H1 (cell line): ENCODE measurements at regions not wholly inside any gene's neighbourhood (a gene's known extent, or its start where the extent isn't known, plus 50 kb on each side); places are given as distances from the start of the nearest gene placed in this dataset.

Experiments
- CTCF ChIA-PET: fragments of 300-600 bp; sonication (Branson Sonifier 250); formaldehyde crosslinking; loops from one replicate; lab custom pipeline; 2021; ENCODE audit not compliant: partially characterized antibody; lab: Charles Lee
- POLR2A ChIA-PET: fragments of 300-600 bp; sonication (Branson Sonifier 250); formaldehyde crosslinking; loops from one replicate; lab custom pipeline; 2021; ENCODE audit warnings: inconsistent platforms; ENCODE audit not compliant: partially characterized antibody; lab: Charles Lee
- DNase-seq, 2 experiments: peaks; one replicate each; pipeline versions ENCODE4 v3.0.0 to v3.0.0-alpha.2; 2010 to 2022; ENCODE audit warnings: low spot score in 2 of 2, low read depth in 1 of 2, mixed read lengths in 1 of 2
- FAIRE-seq: peaks from 2 replicates; lab custom pipeline; 2011; peaks lifted over from hg19 to GRCh38; lab: Jason Lieb, UNC
- H2AFZ ChIP-seq: 2 replicates; pipeline ENCODE4 v1.8.1; 2012; ENCODE audit warnings: low read length, inconsistent platforms
- H2AK5ac ChIP-seq: 2 replicates; pipeline ENCODE4 v1.6.1; 2013; ENCODE audit warnings: low read depth, low read length
- H2BK120ac ChIP-seq: replicated peaks from 2 replicates; pipeline ENCODE3; 2013; ENCODE audit warnings: low read depth, low read length, inconsistent platforms
- H2BK12ac ChIP-seq: 2 replicates; pipeline ENCODE4 v1.6.1; 2013; ENCODE audit warnings: low read depth, low read length
- H2BK15ac ChIP-seq: 2 replicates; pipeline ENCODE4 v1.6.1; 2013; ENCODE audit warnings: low read length
- H2BK20ac ChIP-seq: 2 replicates; pipeline ENCODE4 v1.6.1; 2013; ENCODE audit warnings: low read length
- H2BK5ac ChIP-seq: 2 replicates; pipeline ENCODE4 v1.6.1; 2013; ENCODE audit warnings: low read depth, low read length
- H3K14ac ChIP-seq: 2 replicates; pipeline ENCODE4 v1.6.1; 2013; ENCODE audit warnings: inconsistent platforms; ENCODE audit not compliant: insufficient read length
- H3K18ac ChIP-seq: 2 replicates; pipeline ENCODE4 v1.6.1; 2013; ENCODE audit warnings: low read length; ENCODE audit errors: extremely low read depth
- H3K23ac ChIP-seq: 2 replicates; pipeline ENCODE4 v1.6.1; 2013; ENCODE audit warnings: inconsistent platforms; ENCODE audit not compliant: insufficient read length
- H3K23me2 ChIP-seq: 2 replicates; pipeline ENCODE4 v1.6.1; 2013; ENCODE audit warnings: low read depth, low read length
- H3K27ac ChIP-seq: 2 replicates; pipeline ENCODE4 v1.6.1; 2011; ENCODE audit warnings: low read depth, low read length, inconsistent platforms
- H3K27me3 ChIP-seq, 4 experiments: replicated peaks in 1 of 4; 1 replicate in 1 of 4; 2 replicates in 3 of 4; pipeline versions ENCODE4 v1.6.1 to v1.8.1; 2011 to 2013; ENCODE audit warnings: low read length in 3 of 4, mild to moderate bottlenecking in 3 of 4, inconsistent platforms in 2 of 4, mixed read lengths in 2 of 4, moderate library complexity in 1 of 4; ENCODE audit not compliant: control insufficient read depth in 3 of 4, insufficient read depth in 3 of 4; ENCODE audit errors: extremely low read depth in 1 of 4
- H3K36me3 ChIP-seq, 4 experiments: 2 replicates each; pipeline versions ENCODE4 v1.6.1 to v1.8.1; 2011 to 2013; ENCODE audit warnings: mild to moderate bottlenecking in 4 of 4, low read length in 3 of 4, moderate library complexity in 2 of 4, control low read depth in 1 of 4, inconsistent platforms in 1 of 4; ENCODE audit not compliant: insufficient read depth in 4 of 4, control insufficient read depth in 2 of 4
- H3K4ac ChIP-seq: replicated peaks from 2 replicates; pipeline ENCODE3; 2013; ENCODE audit warnings: low read length, low read depth, mixed read lengths, inconsistent platforms; ENCODE audit not compliant: insufficient read length
- H3K4me1 ChIP-seq, 4 experiments: replicated peaks in 1 of 4; 1 replicate in 1 of 4; 2 replicates in 3 of 4; pipeline versions ENCODE4 v1.6.1 to v1.8.1; 2011 to 2013; ENCODE audit warnings: low read length in 3 of 4, inconsistent platforms in 2 of 4, mixed read lengths in 1 of 4; ENCODE audit not compliant: insufficient read depth in 4 of 4, control insufficient read depth in 3 of 4
- H3K4me2 ChIP-seq, 2 experiments: 2 replicates each; pipeline versions ENCODE4 v1.6.1 to v1.8.1; 2011 to 2013; ENCODE audit warnings: low read depth in 2 of 2, low read length in 2 of 2, control low read depth in 1 of 2, inconsistent platforms in 1 of 2, mild to moderate bottlenecking in 1 of 2; ENCODE audit not compliant: insufficient read depth in 1 of 2
- H3K4me3 ChIP-seq, 4 experiments: fragments of 200-600, 300-600 bp in 1 of 4; sonication (generic), shearing (Covaris generic), sonication (Bioruptor Twin) in 1 of 4; 2 replicates each; pipeline versions ENCODE4 v1.5.1 to v1.8.1; 2011 to 2016; ENCODE audit warnings: low read length in 4 of 4, low read depth in 3 of 4, control low read depth in 2 of 4, inconsistent platforms in 2 of 4, mild to moderate bottlenecking in 2 of 4, mixed read lengths in 1 of 4, moderate library complexity in 1 of 4; ENCODE audit not compliant: insufficient read depth in 2 of 4; ENCODE audit errors: extremely low read depth in 1 of 4
- H3K56ac ChIP-seq: replicated peaks from 2 replicates; pipeline ENCODE3; 2013; ENCODE audit warnings: low read depth, mild to moderate bottlenecking, mixed read lengths, low read length, inconsistent platforms; ENCODE audit not compliant: insufficient read length
- H3K79me1 ChIP-seq: 2 replicates; pipeline ENCODE4 v1.6.1; 2013; ENCODE audit warnings: low read depth, low read length, control low read depth
- H3K79me2 ChIP-seq, 2 experiments: 2 replicates each; pipeline versions ENCODE4 v1.6.1 to v1.8.1; 2012 to 2013; ENCODE audit warnings: low read length in 2 of 2, mild to moderate bottlenecking in 2 of 2, inconsistent platforms in 1 of 2; ENCODE audit not compliant: insufficient read depth in 2 of 2, control insufficient read depth in 1 of 2
- H3K9ac ChIP-seq, 4 experiments: replicated peaks in 1 of 4; 1 replicate in 1 of 4; 2 replicates in 3 of 4; pipeline versions ENCODE4 v1.6.1 to v1.8.1; 2011 to 2013; ENCODE audit warnings: low read depth in 3 of 4, low read length in 3 of 4, control low read depth in 2 of 4, mild to moderate bottlenecking in 2 of 4, moderate library complexity in 2 of 4, inconsistent platforms in 1 of 4; ENCODE audit errors: extremely low read depth in 1 of 4
- H3K9me3 ChIP-seq, 2 experiments: 2 replicates each; pipeline versions ENCODE4 v1.6.1 to v1.8.1; 2012 to 2013; ENCODE audit warnings: mild to moderate bottlenecking in 2 of 2, moderate library complexity in 2 of 2, control low read depth in 1 of 2, inconsistent platforms in 1 of 2, low read depth in 1 of 2, low read length in 1 of 2, mixed read lengths in 1 of 2; ENCODE audit not compliant: insufficient read depth in 2 of 2
- H4K20me1 ChIP-seq, 2 experiments: replicated peaks in 1 of 2; 2 replicates each; pipeline versions ENCODE3 to v1.8.1; 2011 to 2013; ENCODE audit warnings: inconsistent platforms in 2 of 2, low read length in 2 of 2, mild to moderate bottlenecking in 1 of 2; ENCODE audit not compliant: insufficient read depth in 2 of 2, control insufficient read depth in 1 of 2
- H4K5ac ChIP-seq: 2 replicates; pipeline ENCODE4 v1.6.1; 2013; ENCODE audit warnings: low read length, low read depth, mixed read lengths, inconsistent platforms; ENCODE audit not compliant: insufficient read length
- H4K8ac ChIP-seq: 2 replicates; pipeline ENCODE4 v1.8.0; 2013; ENCODE audit warnings: mild to moderate bottlenecking, moderate library complexity, low read length, inconsistent platforms; ENCODE audit not compliant: insufficient read depth; ENCODE audit errors: extremely low read depth
- H4K91ac ChIP-seq: replicated peaks from 2 replicates; pipeline ENCODE3; 2013; ENCODE audit warnings: low read length, mixed read lengths, inconsistent platforms; ENCODE audit not compliant: insufficient read length
- CHD2 ChIP-seq: IDR thresholded peaks from 2 replicates; pipeline ENCODE4 v1.6.1; 2012; ENCODE audit warnings: low read length, improper control_type of control experiment
- KDM4A ChIP-seq: IDR thresholded peaks from one replicate; pipeline ENCODE4 v1.7.1; 2012; ENCODE audit warnings: low read depth, mild to moderate bottlenecking, moderate library complexity, low read length, inconsistent platforms; ENCODE audit not compliant: severe bottlenecking
- KDM5A ChIP-seq: fragments of 200-600 bp; IDR thresholded peaks from 2 replicates; pipeline ENCODE4 v1.7.1; 2012; ENCODE audit warnings: mild to moderate bottlenecking, low read length, inconsistent platforms, mixed read lengths
- POLR2A ChIP-seq, 2 experiments: IDR thresholded peaks; 1 replicate in 1 of 2; 2 replicates in 1 of 2; pipeline ENCODE4 v1.6.1; 2011; ENCODE audit warnings: low read depth in 2 of 2, low read length in 2 of 2, mild to moderate bottlenecking in 2 of 2; ENCODE audit errors: control extremely low read depth in 1 of 2
- RNF2 ChIP-seq: fragments of 200-900, 300-1000 bp; sonication (generic); IDR thresholded peaks from 2 replicates; pipeline ENCODE4 v1.7.1; 2016; ENCODE audit warnings: borderline replicate concordance, low read depth, mild to moderate bottlenecking, antibody characterized with exemption, low read length; ENCODE audit not compliant: poor library complexity, severe bottlenecking; ENCODE audit errors: missing control alignments
- SP1 ChIP-seq: IDR thresholded peaks from 2 replicates; pipeline ENCODE4 v1.6.1; 2011; ENCODE audit warnings: low read depth, low read length
- SP4 ChIP-seq: IDR thresholded peaks from 2 replicates; pipeline ENCODE4 v1.6.1; 2012; ENCODE audit warnings: low read length, inconsistent platforms
- SUZ12 ChIP-seq: fragments of 200-600 bp; sonication (generic); IDR thresholded peaks from 2 replicates; pipeline ENCODE4 v1.6.1; 2012; ENCODE audit warnings: mild to moderate bottlenecking, inconsistent platforms, low read length, moderate library complexity, mixed read lengths
- TAF1 ChIP-seq: IDR thresholded peaks from 2 replicates; pipeline ENCODE4 v1.6.1; 2011; ENCODE audit warnings: mild to moderate bottlenecking, low read depth, low read length
- TBP ChIP-seq: IDR thresholded peaks from 2 replicates; pipeline ENCODE4 v1.6.1; 2011; ENCODE audit warnings: low read depth, low read length, improper control_type of control experiment
- TEAD4 ChIP-seq: IDR thresholded peaks from 2 replicates; pipeline ENCODE4 v1.6.1; 2012; ENCODE audit warnings: low read depth, low read length, inconsistent platforms, mixed read lengths
- WGBS, 2 experiments: shearing (Covaris generic) in 1 of 2; methylation state at CpG; one replicate each; pipeline versions ENCODE4 v1.1.6 to v1.1.7; 2013 to 2015; ENCODE audit warnings: low lambda C conversion rate in 2 of 2, mixed read lengths in 2 of 2, inconsistent platforms in 1 of 2, low coverage in 1 of 2, missing lambda C conversion rate in 1 of 2; ENCODE audit not compliant: insufficient replicate concordance in 2 of 2, insufficient coverage in 1 of 2, insufficient read length in 1 of 2; ENCODE audit errors: extremely low coverage in 1 of 2, missing lambda C conversion rate in 1 of 2; 5-methylcytosine and 5-hydroxymethylcytosine counted together
- TF ChIP-seq, protein P1 (sequence below): IDR thresholded peaks from 2 replicates; pipeline ENCODE4 v1.6.1; 2012; ENCODE audit warnings: low read length, inconsistent platforms

DNA sequence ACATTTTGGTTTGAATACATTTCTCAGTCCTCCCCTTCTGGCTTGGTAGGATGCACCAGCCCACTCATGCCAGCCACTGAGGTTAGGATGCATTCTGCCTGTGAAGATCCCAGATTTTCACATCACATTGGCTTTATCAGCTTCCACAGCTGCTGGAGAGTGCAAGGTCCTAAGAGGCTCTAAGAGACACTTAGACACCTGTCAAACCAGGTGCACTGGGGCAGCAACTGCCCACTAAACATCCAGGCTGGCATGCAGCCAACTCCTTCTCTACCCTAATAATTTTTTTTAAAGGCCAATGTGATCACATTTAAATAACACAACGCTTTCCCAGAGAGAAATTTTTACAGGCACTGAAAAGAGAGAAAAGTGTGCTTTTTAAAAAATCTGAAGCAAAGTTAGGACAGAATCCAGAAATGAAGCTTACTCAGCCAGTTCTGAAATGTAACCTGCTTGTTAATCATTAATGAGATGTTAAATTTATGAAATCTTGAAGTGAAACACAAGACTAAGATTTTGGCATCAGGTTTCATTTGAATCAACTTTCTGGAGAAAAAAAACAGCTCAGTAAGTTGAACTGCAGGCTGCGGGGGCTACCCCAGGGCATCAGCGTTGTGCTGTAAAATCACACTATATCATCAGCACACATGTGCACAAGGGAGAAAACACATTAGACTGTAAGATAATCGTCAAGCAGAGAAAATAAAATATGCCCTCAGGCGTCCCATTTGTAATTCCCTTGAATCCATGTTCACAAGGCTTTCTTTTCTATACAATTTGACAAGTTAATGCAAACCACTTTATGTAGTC lies 312.9 kb downstream of the ZBBX start:
- Histone ChIP-seq H3K9me3 (no peaks in the 10 kb centered on the region), H3K56ac (no peak overlapping the region), H3K18ac (no peak overlapping the region), H3K14ac (no peak overlapping the region), H3K4ac (no peak overlapping the region), H3K27me3 (no peaks in the 10 kb centered on the region), H2AFZ (no peak overlapping the region), H3K4me1 (no peaks in the 10 kb centered on the region), H2BK5ac (no peak overlapping the region), H3K79me2 (no peaks in the 10 kb centered on the region), H3K79me1 (no peaks in the 10 kb centered on the region), H3K9ac (no peak overlapping the region), H2BK120ac (no peak overlapping the region), H4K8ac (no peak overlapping the region), H3K4me3 (no peak overlapping the region), H3K36me3 (no peaks in the 10 kb centered on the region), H3K23ac (no peak overlapping the region), H4K20me1 (no peaks in the 10 kb centered on the region), H4K91ac (no peak overlapping the region), H2BK12ac (no peak overlapping the region), H2BK15ac (no peak overlapping the region), H3K4me2 (no peak overlapping the region), H2AK5ac (no peak overlapping the region), H3K23me2 (no peaks in the 10 kb centered on the region), H2BK20ac (no peak overlapping the region), H4K5ac (no peak overlapping the region), H3K27ac (no peak overlapping the region)
- 89% methylated on average over 5 of the region's 5 CpGs; no CpG with 5 or more reads in 1 of the 2 experiments for WGBS, 2 experiments
- no peak for FAIRE-seq
- no peak for DNase-seq
- CTCF ChIA-PET, result interaction anchor here (0.6 kb wide), 1 partner anchor 96 kb away, joined by 3 read pairs; no protein-coding TSS in a partner anchor
- POLR2A ChIA-PET, result interaction anchor here (1.0 kb wide), 1 partner anchor 10 kb away, joined by 3 read pairs; no protein-coding TSS in a partner anchor
- TF ChIP-seq SP4, result no peak
- no peak for TF ChIP-seq RNF2
- no peak for TF ChIP-seq TEAD4
- no peak for TF ChIP-seq SP1
- no peak for TF ChIP-seq POLR2A (IDR thresholded peaks at IDR 0.05; ENCODE audit: control extremely low read depth in 1 of 2, low read depth in 2 of 2, low read length in 2 of 2)
- TF ChIP-seq TBP, result no peak
- TF ChIP-seq KDM5A, result no peak
- no peak for TF ChIP-seq SUZ12
- TF ChIP-seq, protein P1, sequence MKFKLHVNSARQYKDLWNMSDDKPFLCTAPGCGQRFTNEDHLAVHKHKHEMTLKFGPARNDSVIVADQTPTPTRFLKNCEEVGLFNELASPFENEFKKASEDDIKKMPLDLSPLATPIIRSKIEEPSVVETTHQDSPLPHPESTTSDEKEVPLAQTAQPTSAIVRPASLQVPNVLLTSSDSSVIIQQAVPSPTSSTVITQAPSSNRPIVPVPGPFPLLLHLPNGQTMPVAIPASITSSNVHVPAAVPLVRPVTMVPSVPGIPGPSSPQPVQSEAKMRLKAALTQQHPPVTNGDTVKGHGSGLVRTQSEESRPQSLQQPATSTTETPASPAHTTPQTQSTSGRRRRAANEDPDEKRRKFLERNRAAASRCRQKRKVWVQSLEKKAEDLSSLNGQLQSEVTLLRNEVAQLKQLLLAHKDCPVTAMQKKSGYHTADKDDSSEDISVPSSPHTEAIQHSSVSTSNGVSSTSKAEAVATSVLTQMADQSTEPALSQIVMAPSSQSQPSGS, result no peak
- TF ChIP-seq TAF1, result no peak
- TF ChIP-seq KDM4A, result no peak
- no peak for TF ChIP-seq CHD2
